ENCODE measurements at regions not wholly inside any gene's neighbourhood (a gene's known extent, or its start where the extent isn't known, plus 50 kb on each side); places are given as distances from the start of the nearest gene placed in this dataset.
"Not testable (repeated sequence)": the region's sequence is repeated elsewhere in the genome, so short reads cannot be mapped to it uniquely, and the experiment has no call there.

DNA sequence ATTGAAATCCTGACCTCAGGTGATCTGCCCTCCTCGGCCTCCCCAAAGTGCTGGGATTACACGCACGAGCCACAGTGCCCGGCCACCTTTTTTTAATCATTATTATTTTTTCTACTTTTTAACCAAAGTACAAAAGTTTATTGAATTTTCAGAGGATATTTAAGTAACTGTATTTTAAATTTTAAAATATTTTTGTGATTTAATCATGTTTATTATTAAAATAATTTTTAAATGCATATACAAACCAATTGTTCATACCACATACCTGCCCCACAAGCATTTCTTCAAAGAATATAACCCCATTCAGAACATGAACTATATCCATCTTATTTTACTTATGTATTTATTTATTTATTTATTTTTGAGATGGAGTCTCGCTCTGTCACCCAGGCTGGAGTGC lies 163.6 kb upstream of the MAP2 start:
- Histone ChIP-seq H3K4me1 (ENCODE audit: insufficient read depth, low read length) (no peaks in the 10 kb centered on the region), H3K36me3 (ENCODE audit: insufficient read depth, low read length) (no peaks in the 10 kb centered on the region), H2AFZ (ENCODE audit: low read depth, low read length) (no peak overlapping the region), H3K9me3 (ENCODE audit: insufficient read depth, low read length, severe bottlenecking) (no peaks in the 10 kb centered on the region), H3K4me2 (ENCODE audit: insufficient read depth, low read length) (no peak overlapping the region), H3K4me3 (ENCODE audit: low read depth in 1 of 2, low read length in 2 of 2) (no peak overlapping the region), H3K27me3 (ENCODE audit: insufficient read depth, low read length, poor library complexity) (no peaks in the 10 kb centered on the region), H3K9ac (ENCODE audit: low read depth, low read length) (no peak overlapping the region), H4K20me1 (ENCODE audit: insufficient read depth, low read length) (no peaks in the 10 kb centered on the region), H3K79me2 (ENCODE audit: insufficient read depth, low read length) (no peaks in the 10 kb centered on the region), H3K27ac (ENCODE audit: low read length) (no peak overlapping the region)
- ATAC-seq (ENCODE audit: insufficient read depth, low read depth) (no peak), DNase-seq (no peak)
- TF ChIP-seq CTCF (IDR thresholded peaks at IDR 0.05; ENCODE audit: borderline replicate concordance, extremely low read depth, low read length, poor library complexity, severe bottlenecking) (no peak), EZH2 (IDR thresholded peaks at IDR 0.05; ENCODE audit: borderline replicate concordance, low read depth, low read length, severe bottlenecking) (no peak)

GRCh38 chr2:209261366-209262053 lies 162.3 kb upstream of the MAP2 start:
- H3K9ac ChIP-seq (ENCODE audit: low read depth, low read length); H3K27me3 ChIP-seq (ENCODE audit: insufficient read depth, low read length, poor library complexity); H3K36me3 ChIP-seq (ENCODE audit: insufficient read depth, low read length); H3K4me3 ChIP-seq (ENCODE audit: low read depth in 1 of 2, low read length in 2 of 2); H3K4me1 ChIP-seq (ENCODE audit: insufficient read depth, low read length); H3K9me3 ChIP-seq (ENCODE audit: insufficient read depth, low read length, severe bottlenecking); DNase-seq; ATAC-seq (ENCODE audit: insufficient read depth, low read depth); H4K20me1 ChIP-seq (ENCODE audit: insufficient read depth, low read length); H3K4me2 ChIP-seq (ENCODE audit: insufficient read depth, low read length); H3K79me2 ChIP-seq (ENCODE audit: insufficient read depth, low read length); H3K27ac ChIP-seq (ENCODE audit: low read length); H2AFZ ChIP-seq (ENCODE audit: low read depth, low read length): not testable (repeated sequence)

DNA sequence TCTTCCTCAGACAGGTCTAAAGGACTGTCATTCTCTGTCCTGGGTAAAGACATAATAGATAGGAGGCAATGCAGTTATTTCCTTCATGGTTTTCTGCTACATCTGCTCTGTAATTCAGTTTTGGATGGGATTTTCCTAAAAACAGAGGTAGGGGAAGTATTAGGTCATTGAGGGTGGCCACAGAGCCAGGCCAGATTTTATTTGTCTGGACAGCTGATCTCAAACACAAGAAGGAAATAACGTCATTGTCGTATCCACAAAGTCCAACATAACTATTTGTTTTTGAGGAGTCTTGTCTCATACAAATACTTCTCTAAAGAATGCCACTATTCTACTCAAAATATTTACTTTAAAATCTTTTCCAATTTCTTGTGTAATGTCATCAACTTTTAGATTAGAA lies 154.8 kb upstream of the MAP2 start:
- Histone ChIP-seq H3K9ac (ENCODE audit: low read depth, low read length) (no peak overlapping the region), H3K36me3 (ENCODE audit: insufficient read depth, low read length) (no peaks in the 10 kb centered on the region), H2AFZ (ENCODE audit: low read depth, low read length) (no peak overlapping the region), H4K20me1 (ENCODE audit: insufficient read depth, low read length) (no peaks in the 10 kb centered on the region), H3K4me1 (ENCODE audit: insufficient read depth, low read length) (no peaks in the 10 kb centered on the region), H3K4me2 (ENCODE audit: insufficient read depth, low read length) (no peak overlapping the region), H3K27me3 (ENCODE audit: insufficient read depth, low read length, poor library complexity) (no peaks in the 10 kb centered on the region), H3K9me3 (ENCODE audit: insufficient read depth, low read length, severe bottlenecking) (no peaks in the 10 kb centered on the region), H3K79me2 (ENCODE audit: insufficient read depth, low read length) (no peaks in the 10 kb centered on the region), H3K27ac (ENCODE audit: low read length) (no peak overlapping the region), H3K4me3 (ENCODE audit: low read depth in 1 of 2, low read length in 2 of 2) (no peak overlapping the region)
- ATAC-seq (ENCODE audit: insufficient read depth, low read depth): no peak
- no peak for DNase-seq
- TF ChIP-seq EZH2 (IDR thresholded peaks at IDR 0.05; ENCODE audit: borderline replicate concordance, low read depth, low read length, severe bottlenecking) (no peak), CTCF (IDR thresholded peaks at IDR 0.05; ENCODE audit: borderline replicate concordance, extremely low read depth, low read length, poor library complexity, severe bottlenecking) (no peak)

DNA sequence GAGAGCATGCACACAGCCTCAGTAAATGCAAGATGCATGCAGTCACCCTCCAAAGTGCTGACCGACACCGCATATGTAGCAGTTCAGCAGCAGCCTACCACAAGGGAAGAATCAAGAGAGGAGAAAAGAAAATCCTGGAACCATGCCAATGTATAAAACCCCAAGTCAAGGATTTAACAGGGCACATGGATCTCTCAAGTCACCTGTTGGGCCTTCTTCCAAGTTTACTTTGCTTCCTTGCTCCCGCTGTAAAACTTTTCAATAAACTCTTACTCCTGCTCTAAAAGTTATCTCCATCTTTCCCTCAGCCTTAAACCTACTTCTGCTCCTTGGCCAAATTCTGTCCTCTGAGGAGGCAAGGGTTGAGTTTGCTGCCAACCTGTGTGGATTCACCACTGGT lies 147.8 kb upstream of the MAP2 start:
- Histone ChIP-seq H2AFZ (ENCODE audit: low read depth, low read length) (no peak overlapping the region), H3K27me3 (ENCODE audit: insufficient read depth, low read length, poor library complexity) (no peaks in the 10 kb centered on the region), H3K4me3 (ENCODE audit: low read depth in 1 of 2, low read length in 2 of 2) (no peak overlapping the region), H3K9me3 (ENCODE audit: insufficient read depth, low read length, severe bottlenecking) (no peaks in the 10 kb centered on the region), H3K4me2 (ENCODE audit: insufficient read depth, low read length) (no peak overlapping the region), H3K36me3 (ENCODE audit: insufficient read depth, low read length) (no peaks in the 10 kb centered on the region), H4K20me1 (ENCODE audit: insufficient read depth, low read length) (no peaks in the 10 kb centered on the region), H3K27ac (ENCODE audit: low read length) (no peak overlapping the region), H3K79me2 (ENCODE audit: insufficient read depth, low read length) (no peaks in the 10 kb centered on the region), H3K9ac (ENCODE audit: low read depth, low read length) (no peak overlapping the region), H3K4me1 (ENCODE audit: insufficient read depth, low read length) (no peaks in the 10 kb centered on the region)
- no peak for DNase-seq
- TF ChIP-seq EZH2 (IDR thresholded peaks at IDR 0.05; ENCODE audit: borderline replicate concordance, low read depth, low read length, severe bottlenecking): no peak
- no peak for TF ChIP-seq CTCF (IDR thresholded peaks at IDR 0.05; ENCODE audit: borderline replicate concordance, extremely low read depth, low read length, poor library complexity, severe bottlenecking)
- no peak for ATAC-seq (ENCODE audit: insufficient read depth, low read depth)

Measured in DND-41 (cell line).